Fibroblast of skin of back (primary cell): ENCODE measurements at regions not wholly inside any gene's neighbourhood (a gene's known extent, or its start where the extent isn't known, plus 50 kb on each side); places are given as distances from the start of the nearest gene placed in this dataset.

Experiments
- DNase-seq: peaks from one replicate; pipeline ENCODE4 v3.0.0-alpha.2; 2013

DNA sequence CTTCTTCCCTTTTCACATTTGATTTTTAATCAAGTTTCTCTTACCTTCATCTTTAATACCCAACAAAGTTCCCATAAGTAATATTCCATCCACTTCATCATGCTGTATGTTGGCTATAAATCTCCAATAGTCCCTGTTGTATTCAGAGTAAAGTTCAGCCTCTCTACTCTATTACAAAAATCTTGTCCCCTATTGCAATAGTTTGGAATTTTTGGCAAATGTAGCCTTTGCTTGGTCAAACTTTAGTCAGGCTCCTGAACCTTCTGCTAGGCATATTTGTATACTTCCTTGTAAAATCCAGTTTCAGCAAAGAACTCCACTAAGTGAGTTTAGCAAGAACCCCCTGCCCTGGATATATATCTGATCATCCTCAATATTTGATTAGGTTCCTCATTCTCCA is 54.0 kb upstream of the PACRGL start:
- no peak for DNase-seq
